ENCODE measurements at regions not wholly inside any gene's neighbourhood (a gene's known extent, or its start where the extent isn't known, plus 50 kb on each side); places are given as distances from the start of the nearest gene placed in this dataset.

DNA sequence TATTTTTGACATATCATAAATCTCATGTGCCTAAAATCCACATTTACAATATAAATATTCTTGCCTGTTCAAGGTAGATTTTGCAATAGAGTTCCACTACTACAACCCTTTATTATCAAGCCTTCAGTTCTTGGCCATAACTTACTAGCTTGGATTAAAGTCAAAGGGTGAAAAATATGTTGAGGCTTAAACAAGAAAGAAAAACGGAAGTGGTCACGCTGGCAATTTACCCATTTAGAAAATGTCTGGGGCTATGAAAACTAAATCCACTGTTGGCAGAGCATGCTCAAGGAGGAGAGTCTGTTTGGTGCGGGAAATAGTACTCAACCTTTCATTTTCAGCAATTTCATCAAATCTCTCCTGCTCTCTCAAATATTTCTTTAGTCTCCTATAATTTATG lies 209.8 kb upstream of the RHOBTB1 start:
- H3K27ac ChIP-seq, result no peak overlapping the region
- TF ChIP-seq, protein P1, sequence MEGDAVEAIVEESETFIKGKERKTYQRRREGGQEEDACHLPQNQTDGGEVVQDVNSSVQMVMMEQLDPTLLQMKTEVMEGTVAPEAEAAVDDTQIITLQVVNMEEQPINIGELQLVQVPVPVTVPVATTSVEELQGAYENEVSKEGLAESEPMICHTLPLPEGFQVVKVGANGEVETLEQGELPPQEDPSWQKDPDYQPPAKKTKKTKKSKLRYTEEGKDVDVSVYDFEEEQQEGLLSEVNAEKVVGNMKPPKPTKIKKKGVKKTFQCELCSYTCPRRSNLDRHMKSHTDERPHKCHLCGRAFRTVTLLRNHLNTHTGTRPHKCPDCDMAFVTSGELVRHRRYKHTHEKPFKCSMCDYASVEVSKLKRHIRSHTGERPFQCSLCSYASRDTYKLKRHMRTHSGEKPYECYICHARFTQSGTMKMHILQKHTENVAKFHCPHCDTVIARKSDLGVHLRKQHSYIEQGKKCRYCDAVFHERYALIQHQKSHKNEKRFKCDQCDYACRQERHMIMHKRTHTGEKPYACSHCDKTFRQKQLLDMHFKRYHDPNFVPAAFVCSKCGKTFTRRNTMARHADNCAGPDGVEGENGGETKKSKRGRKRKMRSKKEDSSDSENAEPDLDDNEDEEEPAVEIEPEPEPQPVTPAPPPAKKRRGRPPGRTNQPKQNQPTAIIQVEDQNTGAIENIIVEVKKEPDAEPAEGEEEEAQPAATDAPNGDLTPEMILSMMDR (conservative IDR thresholded peaks at IDR 0.05), result no peak
- TF ChIP-seq ZFX (IDR thresholded peaks at IDR 0.05), result no peak

DNA sequence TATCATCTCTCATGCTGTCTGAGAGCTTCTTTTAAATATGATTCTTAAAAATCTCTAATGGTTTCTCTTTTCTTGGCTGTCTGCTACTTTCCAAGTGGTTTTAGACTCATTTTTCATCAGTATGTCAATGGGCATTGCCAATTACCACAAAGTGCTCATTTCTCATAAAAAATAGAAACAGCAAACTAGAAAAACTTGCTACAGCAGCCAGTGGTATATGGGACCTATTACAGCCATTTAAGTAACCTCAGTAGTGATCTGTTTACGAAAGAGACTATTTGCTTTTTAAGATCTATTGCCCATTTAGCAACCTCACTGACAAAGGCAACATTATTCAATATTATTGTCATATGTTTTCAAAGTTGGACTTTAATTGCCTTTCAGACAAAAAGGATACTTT lies 207.1 kb upstream of the RHOBTB1 start:
- no peak for TF ChIP-seq ZFX (IDR thresholded peaks at IDR 0.05)
- TF ChIP-seq, protein P1 (conservative IDR thresholded peaks at IDR 0.05), result no peak
- no peak overlapping the region for H3K27ac ChIP-seq

DNA sequence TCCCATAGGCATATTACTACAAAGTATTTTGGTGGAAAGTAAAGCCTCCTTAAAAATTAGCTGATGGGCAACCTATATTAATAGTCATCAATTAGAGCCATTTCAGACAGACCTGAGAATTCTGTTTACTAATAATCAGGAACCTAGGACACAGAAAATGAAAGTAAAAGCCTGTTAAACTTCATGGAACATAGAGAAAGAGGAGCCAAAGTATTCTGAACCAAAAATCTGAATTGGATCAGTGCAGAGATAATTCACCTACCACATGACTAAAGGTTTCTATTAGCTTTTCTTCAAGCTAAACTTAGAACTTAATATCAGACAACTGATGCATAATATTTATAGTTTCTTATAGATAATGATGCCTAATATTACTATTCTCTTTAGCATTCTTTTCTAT lies 204.5 kb upstream of the RHOBTB1 start:
- TF ChIP-seq ZFX (IDR thresholded peaks at IDR 0.05), result no peak
- TF ChIP-seq, protein P1 (conservative IDR thresholded peaks at IDR 0.05), result no peak
- H3K27ac ChIP-seq, result no peak overlapping the region

GRCh38 chr10:61142987-61143386 lies 199.0 kb upstream of the RHOBTB1 start:
- no peak overlapping the region for H3K27ac ChIP-seq
- no peak for TF ChIP-seq ZFX (IDR thresholded peaks at IDR 0.05)
- TF ChIP-seq, protein P1 (conservative IDR thresholded peaks at IDR 0.05), result peak; percentile 32

- no peak overlapping the region for H3K27ac ChIP-seq
- TF ChIP-seq, protein P1 (conservative IDR thresholded peaks at IDR 0.05), result peak; percentile 87
- no peak for TF ChIP-seq ZFX (IDR thresholded peaks at IDR 0.05)
These were observed 196.9 kb upstream of the RHOBTB1 start for GRCh38 chr10:61140765-61141392.

- TF ChIP-seq, protein P1 (conservative IDR thresholded peaks at IDR 0.05), result no peak
- no peak for TF ChIP-seq ZFX (IDR thresholded peaks at IDR 0.05)
- no peak overlapping the region for H3K27ac ChIP-seq
These were observed 195.6 kb upstream of the RHOBTB1 start for GRCh38 chr10:61139592-61139953.

GRCh38 chr10:61138708-61139591 lies 195.0 kb upstream of the RHOBTB1 start:
- H3K27ac ChIP-seq, result no peak overlapping the region
- TF ChIP-seq, protein P1 (conservative IDR thresholded peaks at IDR 0.05), result no peak
- no peak for TF ChIP-seq ZFX (IDR thresholded peaks at IDR 0.05)
